ENCODE measurements at regions not wholly inside any gene's neighbourhood (a gene's known extent, or its start where the extent isn't known, plus 50 kb on each side); places are given as distances from the start of the nearest gene placed in this dataset.

- POLR2A ChIA-PET, result no interaction called here
- H3K36me3 ChIP-seq (ENCODE audit: control insufficient read depth, insufficient read depth, low read length), result no peaks in the 10 kb centered on the region
- FAIRE-seq, result no peak
Measured at GRCh38 chr13:107322228-107322627, 754.3 kb upstream of the ARGLU1 start.

More at GRCh38 chr13:107322228-107322627, 754.3 kb upstream of the ARGLU1 start:
- H3K79me2 ChIP-seq (ENCODE audit: control insufficient read depth, insufficient read depth, low read length), result no peaks in the 10 kb centered on the region
- CTCF ChIA-PET (ENCODE audit: low intra/inter-chr PET ratio), result no interaction called here
- H3K27me3 ChIP-seq (ENCODE audit: control insufficient read depth in 2 of 2, insufficient read depth in 2 of 2, low read length in 2 of 2), result no peaks in the 10 kb centered on the region
- DNase-seq (ENCODE audit: extremely low read depth in 1 of 4, low spot score in 3 of 4) (no peak), ATAC-seq (no peak)
- WGBS (ENCODE audit: insufficient coverage, low coverage, missing lambda C conversion rate), result 0% methylated on average over 2 of the region's 2 CpGs
- H3K4me2 ChIP-seq (ENCODE audit: insufficient read depth, low read length), result no peak overlapping the region
- in situ Hi-C loops (cut with MboI) (no loop called here), intact Hi-C loops (cut with micrococcal nuclease) (no loop called here)
- no peak for TF ChIP-seq TEAD2 (tag; IDR thresholded peaks at IDR 0.05)
- TF ChIP-seq ZNF511 (CRISPR knock-in tag; IDR thresholded peaks at IDR 0.05), result no peak
- no peak for TF ChIP-seq NR2C1 (IDR thresholded peaks at IDR 0.05)
- no peak for TF ChIP-seq NR2C1 (tag; IDR thresholded peaks at IDR 0.05)
- no peak for TF ChIP-seq LARP7 (IDR thresholded peaks at IDR 0.05)
- TF ChIP-seq ZNF316 (IDR thresholded peaks at IDR 0.05), result no peak
- TF ChIP-seq NONO (IDR thresholded peaks at IDR 0.05; ENCODE audit: low read depth in 2 of 2, low read length in 1 of 2), result no peak
- no peak for TF ChIP-seq ZNF311 (CRISPR knock-in tag; IDR thresholded peaks at IDR 0.05)
- TF ChIP-seq CREM (IDR thresholded peaks at IDR 0.05; ENCODE audit: low read depth), result no peak
- TF ChIP-seq PHTF2 (CRISPR knock-in tag; IDR thresholded peaks at IDR 0.05), result no peak
- TF ChIP-seq ZFP1 (CRISPR knock-in tag; IDR thresholded peaks at IDR 0.05), result no peak
- TF ChIP-seq BCOR (IDR thresholded peaks at IDR 0.05), result no peak
- TF ChIP-seq MAFK (IDR thresholded peaks at IDR 0.05; ENCODE audit: low read length), result no peak
- no peak for TF ChIP-seq ZNF23 (CRISPR knock-in tag; IDR thresholded peaks at IDR 0.05)
- no peak for TF ChIP-seq E2F5 (CRISPR knock-in tag; IDR thresholded peaks at IDR 0.05)
- no peak for TF ChIP-seq HOMEZ (CRISPR knock-in tag; IDR thresholded peaks at IDR 0.05)
- no peak for TF ChIP-seq HLTF (IDR thresholded peaks at IDR 0.05)
- no peak for TF ChIP-seq HDAC1 (IDR thresholded peaks at IDR 0.05)
- no peak for TF ChIP-seq ZHX1 (conservative IDR thresholded peaks at IDR 0.05; ENCODE audit: low read length)
- no peaks in the 10 kb centered on the region for H3K4me1 ChIP-seq (replicated peaks in 1 of 2; ENCODE audit: control insufficient read depth in 2 of 2, insufficient read depth in 2 of 2, low read length in 2 of 2)
- H2AFZ ChIP-seq (ENCODE audit: low read depth, low read length), result no peak overlapping the region
- BruUV-seq (replicated peaks), result no TSS peak
- no peaks in the 10 kb centered on the region for H3K9me1 ChIP-seq (ENCODE audit: control insufficient read depth, insufficient read depth, low read length)
- no peaks in the 10 kb centered on the region for H3K9me3 ChIP-seq (replicated peaks; ENCODE audit: control insufficient read depth, insufficient read depth, low read depth, low read length)
- H3K27ac ChIP-seq (ENCODE audit: extremely low read depth, low read depth, low read length), result no peak overlapping the region
- no peak overlapping the region for H3K9ac ChIP-seq (ENCODE audit: insufficient read depth in 1 of 2, low read depth in 2 of 2, low read length in 2 of 2)
- no peak overlapping the region for H3K4me3 ChIP-seq
- H4K20me1 ChIP-seq (replicated peaks; ENCODE audit: control insufficient read depth, insufficient read depth, low read length), result no peaks in the 10 kb centered on the region

Measured in K562 (cell line).